GM12891 (cell line): ENCODE measurements at regions not wholly inside any gene's neighbourhood (a gene's known extent, or its start where the extent isn't known, plus 50 kb on each side); places are given as distances from the start of the nearest gene placed in this dataset.

Source experiments
- DNase-seq: peaks from one replicate; pipeline ENCODE4 v3.0.0; 2011; ENCODE audit warnings: low spot score; ENCODE audit not compliant: insufficient read length
- FAIRE-seq: peaks from 2 replicates; lab custom pipeline; 2011; peaks lifted over from hg19 to GRCh38; lab: Jason Lieb, UNC
- PAX5 ChIP-seq: IDR thresholded peaks from 2 replicates; pipeline ENCODE4 v1.6.1; 2011; ENCODE audit warnings: low read length, moderate library complexity, mild to moderate bottlenecking; ENCODE audit not compliant: insufficient read depth, severe bottlenecking
- POLR2A ChIP-seq: IDR thresholded peaks from 2 replicates; pipeline ENCODE4 v1.6.1; 2011; ENCODE audit warnings: low read depth, low read length, control low read depth
- POLR2AphosphoS5 ChIP-seq: IDR thresholded peaks from 2 replicates; pipeline ENCODE4 v1.6.1; 2011; ENCODE audit warnings: low read depth, low read length, control low read depth
- POU2F2 ChIP-seq: IDR thresholded peaks from 2 replicates; pipeline ENCODE4 v1.6.1; 2011; ENCODE audit warnings: low read depth, mild to moderate bottlenecking, control low read depth, low read length, moderate library complexity
- SPI1 ChIP-seq: IDR thresholded peaks from 2 replicates; pipeline ENCODE4 v1.6.1; 2011; ENCODE audit warnings: low read depth, low read length, control low read depth
- TAF1 ChIP-seq: IDR thresholded peaks from 2 replicates; pipeline ENCODE4 v1.6.1; 2011; ENCODE audit warnings: low read depth, low read length, control low read depth

GRCh38 chr9:87263291-87263690 lies 234.4 kb upstream of the DAPK1 start:
- DNase-seq (no peak), FAIRE-seq (no peak)
- no peak for TF ChIP-seq POU2F2
- TF ChIP-seq POLR2A = no peak
- TF ChIP-seq TAF1 = no peak
- no peak for TF ChIP-seq POLR2AphosphoS5
- TF ChIP-seq SPI1 = no peak
- no peak for TF ChIP-seq PAX5

- DNase-seq = no peak
- TF ChIP-seq TAF1 (no peak), PAX5 (no peak), POLR2AphosphoS5 (no peak), POU2F2 (no peak), SPI1 (no peak), POLR2A (no peak)
- no peak for FAIRE-seq
Observed at GRCh38 chr9:87266697-87267096, 231.0 kb upstream of the DAPK1 start.

- TF ChIP-seq PAX5 (no peak), POLR2A (no peak), POLR2AphosphoS5 (no peak), TAF1 (no peak), SPI1 (no peak), POU2F2 (no peak)
- no peak for DNase-seq
- no peak for FAIRE-seq
Observed at GRCh38 chr9:87267251-87268070, 230.2 kb upstream of the DAPK1 start.

- no peak for TF ChIP-seq POLR2A
- TF ChIP-seq SPI1 = no peak
- no peak for TF ChIP-seq TAF1
- TF ChIP-seq POU2F2 = no peak
- no peak for TF ChIP-seq PAX5
- no peak for TF ChIP-seq POLR2AphosphoS5
- DNase-seq = no peak
- no peak for FAIRE-seq
Observed at GRCh38 chr9:87269296-87270176, 228.1 kb upstream of the DAPK1 start.

- no peak for FAIRE-seq
- DNase-seq = no peak
- no peak for TF ChIP-seq POLR2A
- no peak for TF ChIP-seq POLR2AphosphoS5
- TF ChIP-seq TAF1 = no peak
- TF ChIP-seq PAX5 = no peak
- no peak for TF ChIP-seq SPI1
- TF ChIP-seq POU2F2 = no peak
Observed at GRCh38 chr9:87270221-87270847, 227.3 kb upstream of the DAPK1 start.

- DNase-seq (no peak), FAIRE-seq (no peak)
- TF ChIP-seq PAX5 = no peak
- TF ChIP-seq POLR2A = no peak
- no peak for TF ChIP-seq SPI1
- no peak for TF ChIP-seq TAF1
- TF ChIP-seq POU2F2 = no peak
- TF ChIP-seq POLR2AphosphoS5 = no peak
Observed at GRCh38 chr9:87270848-87271234, 226.8 kb upstream of the DAPK1 start.

- FAIRE-seq = no peak
- DNase-seq = no peak
- TF ChIP-seq POU2F2 (no peak), POLR2A (no peak), POLR2AphosphoS5 (no peak), SPI1 (no peak)
Observed at GRCh38 chr9:87271696-87272477, 225.8 kb upstream of the DAPK1 start.

GRCh38 chr9:87275047-87275725 lies 222.5 kb upstream of the DAPK1 start:
- TF ChIP-seq TAF1 (no peak), POLR2A (no peak), PAX5 (no peak), SPI1 (no peak), POLR2AphosphoS5 (no peak), POU2F2 (no peak)
- DNase-seq = no peak
- no peak for FAIRE-seq
